Ascending aorta (tissue), 2 donors: ENCODE measurements at regions not wholly inside any gene's neighbourhood (a gene's known extent, or its start where the extent isn't known, plus 50 kb on each side); places are given as distances from the start of the nearest gene placed in this dataset.

Source experiments
- DNase-seq, 2 donors: peaks; one replicate each; pipeline ENCODE4 v3.0.0-alpha.2; 2019; ENCODE audit warnings: low spot score in 2 of 2
- H3K27ac ChIP-seq, 2 donors: fragments of 200-600 bp; sonication (generic); one replicate each; pipeline ENCODE4 v1.5.1; 2016 to 2017; ENCODE audit warnings: mild to moderate bottlenecking in 1 of 2
- H3K27me3 ChIP-seq: fragments of 200-600 bp; sonication (generic); one replicate; pipeline ENCODE4 v1.5.1; 2017
- H3K36me3 ChIP-seq, 2 donors: fragments of 200-600 bp; sonication (generic); one replicate each; pipeline ENCODE4 v1.5.1; 2016
- H3K4me1 ChIP-seq, 2 donors: fragments of 200-600 bp; sonication (generic); one replicate each; pipeline ENCODE4 v1.5.1; 2016 to 2017; ENCODE audit warnings: mild to moderate bottlenecking in 1 of 2
- H3K4me3 ChIP-seq, 2 donors: fragments of 200-600 bp; sonication (generic); one replicate each; pipeline ENCODE4 v1.5.1; 2016 to 2017; ENCODE audit warnings: mild to moderate bottlenecking in 1 of 2
- H3K9me3 ChIP-seq, 2 donors: fragments of 200-600 bp; sonication (generic); one replicate each; pipeline ENCODE4 v1.5.1; 2016
- intact Hi-C: fragments of 100-400 bp; cut with DNase I; formaldehyde crosslinking; loops from one replicate; pipeline ENCODE4 v1.15.1; 2023
- TF ChIP-seq, protein P1 (sequence below), 3 experiments: fragments of 200-600 bp in 2 of 3; fragments of 450-650 bp in 1 of 3; sonication (generic) in 2 of 3; IDR thresholded peaks; one replicate each; pipeline ENCODE4 v1.5.1; 2016 to 2019; ENCODE audit warnings: antibody characterized with exemption in 3 of 3, mild to moderate bottlenecking in 1 of 3, moderate library complexity in 1 of 3

DNA sequence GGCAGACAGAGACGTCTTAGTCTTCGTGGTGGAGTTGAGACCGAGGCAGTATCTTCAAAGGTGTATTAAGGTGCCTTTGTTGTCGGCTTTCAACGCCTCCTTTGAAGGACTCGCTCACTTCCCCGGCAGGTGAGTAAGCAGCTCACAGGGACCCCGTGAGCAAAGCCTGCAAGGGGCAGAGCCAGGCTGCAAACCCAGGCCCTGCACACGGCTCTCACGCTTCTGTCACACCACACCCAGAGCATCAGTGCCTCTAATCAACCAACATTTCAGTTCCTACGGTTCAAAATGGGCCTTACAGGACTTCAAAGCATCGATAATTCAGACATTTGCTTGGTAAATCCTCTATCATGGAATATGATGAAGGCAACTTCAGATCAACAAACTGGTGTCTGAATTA, 64.8 kb upstream of the INSIG1 start:
- no peak for DNase-seq
- TF ChIP-seq, protein P1, sequence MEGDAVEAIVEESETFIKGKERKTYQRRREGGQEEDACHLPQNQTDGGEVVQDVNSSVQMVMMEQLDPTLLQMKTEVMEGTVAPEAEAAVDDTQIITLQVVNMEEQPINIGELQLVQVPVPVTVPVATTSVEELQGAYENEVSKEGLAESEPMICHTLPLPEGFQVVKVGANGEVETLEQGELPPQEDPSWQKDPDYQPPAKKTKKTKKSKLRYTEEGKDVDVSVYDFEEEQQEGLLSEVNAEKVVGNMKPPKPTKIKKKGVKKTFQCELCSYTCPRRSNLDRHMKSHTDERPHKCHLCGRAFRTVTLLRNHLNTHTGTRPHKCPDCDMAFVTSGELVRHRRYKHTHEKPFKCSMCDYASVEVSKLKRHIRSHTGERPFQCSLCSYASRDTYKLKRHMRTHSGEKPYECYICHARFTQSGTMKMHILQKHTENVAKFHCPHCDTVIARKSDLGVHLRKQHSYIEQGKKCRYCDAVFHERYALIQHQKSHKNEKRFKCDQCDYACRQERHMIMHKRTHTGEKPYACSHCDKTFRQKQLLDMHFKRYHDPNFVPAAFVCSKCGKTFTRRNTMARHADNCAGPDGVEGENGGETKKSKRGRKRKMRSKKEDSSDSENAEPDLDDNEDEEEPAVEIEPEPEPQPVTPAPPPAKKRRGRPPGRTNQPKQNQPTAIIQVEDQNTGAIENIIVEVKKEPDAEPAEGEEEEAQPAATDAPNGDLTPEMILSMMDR (IDR thresholded peaks at IDR 0.05): no peak

DNA sequence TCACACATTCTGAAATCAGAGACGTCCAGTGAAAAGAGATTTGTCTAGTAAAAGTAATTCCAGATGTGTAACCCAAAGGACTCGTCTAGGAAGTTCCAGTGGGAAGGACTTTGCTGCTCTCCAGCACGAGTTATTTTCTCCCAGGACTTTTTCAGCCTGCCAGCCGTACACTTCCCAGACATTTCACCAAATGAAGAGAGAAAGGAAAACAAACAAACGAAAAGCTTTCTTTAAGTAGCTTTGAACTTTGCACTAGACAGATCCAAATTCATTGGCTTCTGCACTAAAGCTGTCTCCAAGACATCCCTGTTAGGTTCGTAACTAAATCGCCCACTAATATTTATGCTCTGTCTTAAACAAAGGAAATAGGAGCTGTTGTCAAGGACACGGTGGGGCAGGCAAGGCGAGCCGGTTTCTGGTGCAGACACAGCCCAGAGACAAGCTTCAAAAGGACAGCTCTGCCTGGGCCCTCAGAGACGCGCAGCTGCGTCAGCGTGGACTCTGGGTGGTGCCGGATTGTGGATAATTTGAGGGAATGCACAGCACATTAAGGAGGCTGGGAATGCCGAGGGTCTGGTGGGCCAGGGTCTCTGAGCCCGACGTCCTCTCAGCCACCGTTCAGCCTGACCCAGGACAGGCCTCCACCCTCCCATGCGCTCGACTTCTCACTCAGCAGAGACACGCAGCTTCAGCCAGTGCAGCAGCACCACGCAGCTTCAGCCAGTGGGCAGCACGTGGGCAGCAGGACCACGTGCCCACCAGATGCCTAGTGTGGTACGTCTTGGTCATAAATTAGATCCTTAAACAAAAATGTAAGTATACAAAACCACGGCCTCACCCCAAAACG, 64.1 kb upstream of the INSIG1 start:
- H3K4me1 ChIP-seq: no peaks in the 10 kb centered on the region
- no peaks in the 10 kb centered on the region for H3K36me3 ChIP-seq
- intact Hi-C loops: no loop called here
- H3K27me3 ChIP-seq: no peaks in the 10 kb centered on the region
- DNase-seq: no peak
- no peak overlapping the region for H3K27ac ChIP-seq
- H3K4me3 ChIP-seq: no peak overlapping the region
- TF ChIP-seq, protein P1 (IDR thresholded peaks at IDR 0.05): no peak
- no peaks in the 10 kb centered on the region for H3K9me3 ChIP-seq

More for the DNA sequence above, 64.8 kb upstream of the INSIG1 start:
- intact Hi-C loops: no loop called here
- Histone ChIP-seq H3K27ac (no peak overlapping the region), H3K4me3 (no peak overlapping the region), H3K27me3 (no peaks in the 10 kb centered on the region), H3K9me3 (no peaks in the 10 kb centered on the region), H3K4me1 (no peaks in the 10 kb centered on the region), H3K36me3 (no peaks in the 10 kb centered on the region)

DNA sequence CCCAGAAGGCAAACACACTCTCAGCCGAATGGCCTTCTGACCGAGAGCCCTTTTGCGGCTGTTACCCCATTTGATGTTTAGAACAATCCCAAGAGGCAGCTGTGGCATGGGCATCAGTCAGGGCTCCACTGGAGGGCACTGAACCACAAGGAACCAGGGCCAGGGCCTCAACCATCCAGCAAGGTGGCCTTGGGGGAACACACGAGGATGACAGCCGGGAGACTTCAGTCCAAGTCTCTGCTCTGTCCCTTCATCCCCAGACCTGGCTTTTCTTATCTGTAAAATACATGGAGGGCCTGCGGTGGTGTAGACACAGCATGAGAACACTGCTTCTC, 63.6 kb upstream of the INSIG1 start:
- TF ChIP-seq, protein P1 (IDR thresholded peaks at IDR 0.05): peak in 1 of 3 experiments; percentile 14
- H3K27ac ChIP-seq: no peak overlapping the region
- intact Hi-C loops: no loop called here
- H3K4me3 ChIP-seq: no peak overlapping the region
- H3K36me3 ChIP-seq: no peaks in the 10 kb centered on the region
- no peaks in the 10 kb centered on the region for H3K4me1 ChIP-seq
- DNase-seq: no peak
- H3K9me3 ChIP-seq: no peaks in the 10 kb centered on the region
- H3K27me3 ChIP-seq: no peaks in the 10 kb centered on the region

DNA sequence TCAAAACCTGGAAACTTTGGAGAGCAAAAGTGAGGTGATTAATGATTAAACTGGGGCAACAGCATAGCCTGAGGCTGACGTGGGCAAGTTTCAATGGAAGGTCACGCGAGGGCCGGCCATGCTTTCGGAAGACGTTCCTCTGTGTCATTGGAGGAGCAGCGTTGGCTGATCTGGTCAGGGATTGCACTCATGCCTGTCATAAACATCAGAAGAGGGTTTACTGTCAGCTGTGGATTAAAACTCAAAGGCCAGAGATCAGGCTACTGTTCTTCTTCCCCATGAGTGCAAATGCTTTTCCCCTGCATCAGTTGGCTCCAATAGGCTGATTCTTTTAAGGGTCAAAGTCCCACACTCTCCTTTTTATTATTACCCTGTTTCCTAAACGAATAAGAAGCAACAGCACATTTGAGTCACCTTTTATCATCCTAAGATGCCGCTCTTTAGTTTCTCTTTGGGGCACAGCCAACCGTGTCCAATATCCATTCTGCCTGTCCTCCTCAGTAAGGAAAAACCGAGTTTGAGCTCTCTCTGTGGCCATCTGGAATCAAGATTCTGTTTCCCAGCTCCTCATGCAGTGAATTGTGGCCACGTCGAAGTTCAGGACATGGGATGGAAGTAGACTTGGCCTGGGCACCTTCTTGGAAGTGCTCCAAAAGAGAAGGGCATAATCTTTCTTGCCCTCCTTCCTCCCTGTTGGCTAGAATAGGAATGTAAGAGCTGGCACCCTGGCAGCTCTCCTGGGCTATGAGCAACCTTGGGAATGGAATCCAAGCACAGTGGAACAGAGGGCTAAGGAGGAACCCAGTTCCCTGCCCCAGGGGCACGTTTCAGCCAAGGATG, 62.5 kb upstream of the INSIG1 start:
- intact Hi-C loops: no loop called here
- no peaks in the 10 kb centered on the region for H3K36me3 ChIP-seq
- no peak overlapping the region for H3K4me3 ChIP-seq
- H3K9me3 ChIP-seq: no peaks in the 10 kb centered on the region
- no peak for DNase-seq
- H3K4me1 ChIP-seq: no peaks in the 10 kb centered on the region
- H3K27me3 ChIP-seq: no peaks in the 10 kb centered on the region
- H3K27ac ChIP-seq: no peak overlapping the region
- TF ChIP-seq, protein P1 (IDR thresholded peaks at IDR 0.05): no peak

DNA sequence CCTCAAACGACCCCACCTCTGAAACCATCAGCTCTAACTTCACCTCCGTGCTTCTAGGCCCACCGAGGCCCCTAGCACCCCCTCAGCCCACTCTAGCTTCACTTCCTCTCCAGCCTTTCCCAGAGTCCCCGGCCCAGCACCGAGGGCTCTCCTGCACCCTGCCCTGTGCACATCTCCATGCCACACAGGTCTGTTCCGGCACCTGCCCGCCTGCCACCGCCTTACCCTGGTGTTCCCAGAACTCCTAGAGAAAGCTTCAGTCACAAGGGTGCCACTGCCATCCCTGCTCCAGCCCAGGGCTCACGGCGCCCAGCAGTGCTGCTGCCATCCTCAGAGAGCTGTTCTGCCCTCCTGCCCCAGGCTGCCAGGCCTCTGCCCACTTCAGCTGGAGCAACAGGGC, 61.3 kb upstream of the INSIG1 start:
- Histone ChIP-seq H3K36me3 (no peaks in the 10 kb centered on the region), H3K27ac (no peak overlapping the region), H3K9me3 (no peaks in the 10 kb centered on the region), H3K27me3 (no peaks in the 10 kb centered on the region), H3K4me1 (no peaks in the 10 kb centered on the region), H3K4me3 (no peak overlapping the region)
- TF ChIP-seq, protein P1 (IDR thresholded peaks at IDR 0.05): no peak
- intact Hi-C loops: no loop called here
- DNase-seq: no peak
